ENCODE measurements at regions not wholly inside any gene's neighbourhood (a gene's known extent, or its start where the extent isn't known, plus 50 kb on each side); places are given as distances from the start of the nearest gene placed in this dataset.
"Not testable (repeated sequence)": the region's sequence is repeated elsewhere in the genome, so short reads cannot be mapped to it uniquely, and the experiment has no call there.

DNA sequence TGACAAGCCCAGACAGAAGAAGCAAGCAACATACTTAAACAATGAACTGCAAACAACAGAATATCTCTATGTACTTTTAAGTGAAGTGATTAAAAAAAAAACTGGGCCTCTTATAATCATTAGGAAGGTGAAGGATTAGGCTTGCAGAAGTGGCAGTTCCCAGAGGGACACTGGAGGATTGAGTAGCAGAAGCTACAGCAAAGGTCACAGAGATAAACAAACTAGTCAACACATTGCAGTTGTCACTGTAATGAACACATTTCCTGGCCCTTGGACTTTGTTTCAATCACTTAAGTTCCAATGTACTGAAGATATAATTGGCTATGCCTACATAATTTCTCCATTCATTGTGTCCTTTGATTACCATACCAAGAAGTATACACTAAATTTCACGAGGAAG lies 1498.8 kb downstream of the SLITRK5 start:
- FAIRE-seq: no peak
- TF ChIP-seq, protein P1, sequence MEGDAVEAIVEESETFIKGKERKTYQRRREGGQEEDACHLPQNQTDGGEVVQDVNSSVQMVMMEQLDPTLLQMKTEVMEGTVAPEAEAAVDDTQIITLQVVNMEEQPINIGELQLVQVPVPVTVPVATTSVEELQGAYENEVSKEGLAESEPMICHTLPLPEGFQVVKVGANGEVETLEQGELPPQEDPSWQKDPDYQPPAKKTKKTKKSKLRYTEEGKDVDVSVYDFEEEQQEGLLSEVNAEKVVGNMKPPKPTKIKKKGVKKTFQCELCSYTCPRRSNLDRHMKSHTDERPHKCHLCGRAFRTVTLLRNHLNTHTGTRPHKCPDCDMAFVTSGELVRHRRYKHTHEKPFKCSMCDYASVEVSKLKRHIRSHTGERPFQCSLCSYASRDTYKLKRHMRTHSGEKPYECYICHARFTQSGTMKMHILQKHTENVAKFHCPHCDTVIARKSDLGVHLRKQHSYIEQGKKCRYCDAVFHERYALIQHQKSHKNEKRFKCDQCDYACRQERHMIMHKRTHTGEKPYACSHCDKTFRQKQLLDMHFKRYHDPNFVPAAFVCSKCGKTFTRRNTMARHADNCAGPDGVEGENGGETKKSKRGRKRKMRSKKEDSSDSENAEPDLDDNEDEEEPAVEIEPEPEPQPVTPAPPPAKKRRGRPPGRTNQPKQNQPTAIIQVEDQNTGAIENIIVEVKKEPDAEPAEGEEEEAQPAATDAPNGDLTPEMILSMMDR (IDR thresholded peaks at IDR 0.05; ENCODE audit: insufficient read depth, missing control alignments): no peak
- DNase-seq (ENCODE audit: insufficient read length, low spot score): no peak

DNA sequence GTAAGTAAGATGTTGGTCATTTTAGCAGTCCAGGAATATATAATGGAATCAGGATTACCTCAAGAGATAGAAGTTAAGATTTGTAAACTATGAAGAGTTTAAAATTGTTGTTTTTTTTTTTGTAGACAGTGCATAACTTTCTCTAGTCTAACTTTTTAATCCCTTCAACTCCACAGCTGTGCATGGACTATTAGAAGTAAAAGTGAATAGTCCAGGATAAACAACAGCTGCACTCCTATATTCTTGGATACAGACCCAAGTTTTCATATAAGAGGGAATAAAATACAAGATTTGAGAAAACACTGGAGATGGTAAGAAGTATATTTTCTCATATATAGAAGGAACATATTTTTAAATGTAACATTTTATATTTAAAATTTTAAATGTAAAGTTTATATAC lies 1509.9 kb downstream of the SLITRK5 start:
- FAIRE-seq: no peak
- TF ChIP-seq, protein P1 (IDR thresholded peaks at IDR 0.05; ENCODE audit: insufficient read depth, missing control alignments): no peak
- no peak for DNase-seq (ENCODE audit: insufficient read length, low spot score)

DNA sequence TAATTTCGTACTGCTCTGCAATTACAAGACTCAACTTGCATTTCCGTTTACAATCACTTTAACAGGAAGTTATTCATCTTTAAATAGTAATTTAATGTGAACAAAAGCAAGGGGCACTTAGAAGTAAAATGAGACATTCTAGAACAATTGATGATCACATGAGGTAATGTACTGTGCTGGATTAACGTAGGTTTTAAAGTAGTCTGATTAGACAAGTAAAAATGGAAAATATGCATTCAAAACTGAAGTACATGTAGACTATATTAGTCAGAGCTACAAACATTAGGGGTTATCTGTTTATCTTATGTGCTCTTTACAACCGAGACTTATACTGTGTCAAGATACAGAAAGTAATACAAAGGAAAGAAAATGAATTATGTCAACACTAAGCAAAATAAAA lies 1528.0 kb downstream of the SLITRK5 start:
- FAIRE-seq: no peak
- no peak for DNase-seq (ENCODE audit: insufficient read length, low spot score)
- TF ChIP-seq, protein P1 (IDR thresholded peaks at IDR 0.05; ENCODE audit: insufficient read depth, missing control alignments): no peak

DNA sequence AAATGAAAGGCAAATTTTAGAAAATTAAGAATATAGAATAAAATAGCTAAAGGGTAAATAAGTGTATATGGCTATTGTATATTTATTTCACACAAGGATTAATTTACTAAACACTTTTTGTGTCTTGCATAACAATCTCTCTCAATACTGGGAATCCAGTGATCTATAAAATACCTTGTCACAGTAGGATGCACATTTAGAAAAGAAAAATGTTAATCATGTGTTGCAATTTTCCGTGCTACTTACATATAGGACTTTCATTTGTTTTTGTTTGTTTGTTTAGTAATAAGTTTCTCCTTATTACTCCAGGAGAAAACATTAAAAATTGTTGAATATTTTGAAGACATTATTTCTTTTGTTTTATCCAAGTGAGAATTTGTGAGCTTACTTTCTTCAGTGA lies 1533.3 kb downstream of the SLITRK5 start:
- no peak for FAIRE-seq
- TF ChIP-seq, protein P1 (IDR thresholded peaks at IDR 0.05; ENCODE audit: insufficient read depth, missing control alignments): no peak

DNA sequence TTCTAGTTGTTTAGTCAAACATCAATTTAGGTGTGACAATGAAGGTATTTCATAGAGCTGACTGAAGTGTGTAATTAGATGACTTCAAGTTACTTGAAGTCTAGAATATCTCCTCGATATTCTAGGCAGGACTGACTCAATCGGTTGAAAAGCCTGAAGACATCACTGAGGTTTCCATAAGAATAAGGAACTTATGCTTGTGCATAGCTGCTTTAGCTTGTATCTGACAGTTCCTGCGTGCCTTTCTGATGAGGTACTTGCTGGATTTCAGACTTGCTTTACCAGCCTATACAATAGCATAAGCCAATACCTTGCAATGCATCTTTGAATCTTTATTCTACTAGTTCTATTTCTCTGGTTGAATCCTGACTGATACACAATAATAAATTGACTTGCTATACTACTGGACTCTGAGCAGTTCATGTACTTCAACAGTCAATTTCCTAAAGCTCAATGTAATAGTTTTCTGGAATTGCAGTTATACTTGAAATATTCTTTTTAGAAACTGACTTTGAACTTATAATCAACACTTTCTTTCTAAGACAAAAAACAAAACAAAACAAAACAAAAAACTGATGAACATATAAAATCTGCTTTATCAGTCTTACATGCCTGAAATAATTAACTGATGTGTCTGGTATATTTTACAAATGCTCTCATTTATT lies 1534.8 kb downstream of the SLITRK5 start:
- FAIRE-seq (no peak), DNase-seq (ENCODE audit: insufficient read length, low spot score) (no peak)
- TF ChIP-seq, protein P1 (IDR thresholded peaks at IDR 0.05; ENCODE audit: insufficient read depth, missing control alignments): no peak

More for the DNA sequence above, 1533.3 kb downstream of the SLITRK5 start:
- DNase-seq (ENCODE audit: insufficient read length, low spot score): no peak

DNA sequence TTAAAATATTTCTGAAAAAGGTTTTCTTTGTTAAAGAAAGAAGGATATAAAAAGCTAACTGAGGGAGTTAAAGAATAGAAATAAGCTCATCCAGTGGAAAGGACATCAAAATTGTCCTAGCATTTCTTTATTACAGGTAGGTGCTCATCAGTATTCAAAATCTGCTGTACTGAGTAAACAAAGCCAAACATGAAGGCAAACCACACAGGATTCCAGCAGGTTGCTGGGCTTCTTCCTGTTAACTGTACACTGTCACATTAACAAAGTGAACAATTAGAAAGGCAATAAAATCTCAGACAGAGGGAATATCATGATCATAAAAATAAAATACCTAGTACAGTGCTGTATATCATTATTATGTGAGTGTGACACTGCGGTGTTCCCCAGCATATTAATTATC lies 1541.0 kb downstream of the SLITRK5 start:
- no peak for FAIRE-seq
- DNase-seq (ENCODE audit: insufficient read length, low spot score): no peak

DNA sequence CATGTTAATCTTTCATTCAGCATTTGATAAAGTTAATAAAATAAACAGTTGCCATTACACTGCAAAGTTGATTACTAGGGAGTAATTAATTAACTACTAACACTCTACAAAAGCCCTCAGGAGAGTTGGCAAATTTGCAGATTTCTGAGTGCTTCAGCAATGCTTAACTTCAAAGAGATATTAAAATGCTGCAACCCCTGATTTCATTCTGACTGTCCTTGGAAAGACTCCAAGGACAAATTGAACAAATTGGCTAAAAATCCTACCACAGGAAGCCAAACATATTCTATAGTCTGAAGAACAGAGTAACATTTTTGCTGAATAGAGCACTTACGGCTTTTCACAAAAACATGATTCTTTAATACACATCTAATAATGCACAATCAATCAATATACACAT lies 1543.0 kb downstream of the SLITRK5 start:
- DNase-seq (ENCODE audit: insufficient read length, low spot score): no peak
- TF ChIP-seq, protein P1 (IDR thresholded peaks at IDR 0.05; ENCODE audit: insufficient read depth, missing control alignments): no peak
- FAIRE-seq: no peak

More for the DNA sequence above, 1541.0 kb downstream of the SLITRK5 start:
- TF ChIP-seq, protein P1 (IDR thresholded peaks at IDR 0.05; ENCODE audit: insufficient read depth, missing control alignments): no peak

DNA sequence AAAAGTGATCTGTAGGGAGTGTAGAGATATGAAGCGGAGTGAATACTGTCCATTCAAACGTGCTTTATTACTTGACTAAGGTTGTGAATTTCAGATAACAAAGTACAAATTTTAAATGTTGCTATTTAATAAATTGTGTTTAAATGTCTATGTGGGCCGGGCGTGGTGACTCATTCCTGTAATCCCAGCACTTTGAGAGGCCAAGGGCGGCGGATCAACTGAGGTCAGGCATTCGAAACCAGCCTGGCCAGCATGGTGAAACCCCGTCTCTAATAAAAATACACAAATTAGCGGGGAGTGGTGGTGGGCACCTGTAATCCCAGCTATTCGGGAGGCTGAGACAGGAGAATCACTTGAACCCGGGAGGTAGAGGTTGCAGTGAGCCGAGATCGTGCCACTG lies 1544.1 kb downstream of the SLITRK5 start:
- not testable (repeated sequence) for FAIRE-seq; DNase-seq (ENCODE audit: insufficient read length, low spot score)
